ENCODE measurements at regions not wholly inside any gene's neighbourhood (a gene's known extent, or its start where the extent isn't known, plus 50 kb on each side); places are given as distances from the start of the nearest gene placed in this dataset.

DNA sequence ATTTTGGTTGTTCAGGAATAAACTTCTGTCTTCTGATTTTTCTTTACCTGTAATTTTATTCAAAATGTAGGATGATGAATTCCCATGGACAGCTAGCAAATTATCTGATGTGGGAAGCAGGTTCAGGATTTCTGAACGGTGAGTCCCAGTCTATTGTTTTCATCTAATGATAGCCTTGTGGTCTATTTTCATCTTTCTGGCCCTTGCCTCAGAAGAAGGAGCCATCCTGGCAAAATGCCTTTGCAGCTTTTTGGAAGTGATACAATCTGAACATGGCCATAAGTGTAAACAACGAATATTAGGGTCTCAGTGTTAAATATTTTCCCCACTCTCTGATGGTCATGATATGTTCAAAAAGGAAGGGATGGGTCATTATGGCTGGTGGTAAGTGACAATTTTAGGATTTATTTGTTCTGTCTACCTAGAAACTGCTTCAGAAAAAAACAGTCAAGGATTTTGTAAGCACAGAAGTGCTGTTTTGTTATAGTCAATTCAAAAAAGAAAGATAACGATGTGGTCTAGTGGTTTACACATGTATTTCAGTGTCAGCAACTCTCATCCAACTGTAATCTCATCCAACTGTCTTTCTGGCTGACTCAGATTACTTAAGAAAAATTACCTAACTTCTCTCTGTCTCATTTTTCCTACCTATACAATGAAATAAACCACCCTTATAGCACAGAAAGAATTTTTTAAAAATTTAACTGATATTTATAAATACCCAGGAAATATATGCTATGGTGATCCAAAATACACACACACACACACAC, 272.6 kb upstream of the ERBB4 start:
- TF ChIP-seq, protein P1, sequence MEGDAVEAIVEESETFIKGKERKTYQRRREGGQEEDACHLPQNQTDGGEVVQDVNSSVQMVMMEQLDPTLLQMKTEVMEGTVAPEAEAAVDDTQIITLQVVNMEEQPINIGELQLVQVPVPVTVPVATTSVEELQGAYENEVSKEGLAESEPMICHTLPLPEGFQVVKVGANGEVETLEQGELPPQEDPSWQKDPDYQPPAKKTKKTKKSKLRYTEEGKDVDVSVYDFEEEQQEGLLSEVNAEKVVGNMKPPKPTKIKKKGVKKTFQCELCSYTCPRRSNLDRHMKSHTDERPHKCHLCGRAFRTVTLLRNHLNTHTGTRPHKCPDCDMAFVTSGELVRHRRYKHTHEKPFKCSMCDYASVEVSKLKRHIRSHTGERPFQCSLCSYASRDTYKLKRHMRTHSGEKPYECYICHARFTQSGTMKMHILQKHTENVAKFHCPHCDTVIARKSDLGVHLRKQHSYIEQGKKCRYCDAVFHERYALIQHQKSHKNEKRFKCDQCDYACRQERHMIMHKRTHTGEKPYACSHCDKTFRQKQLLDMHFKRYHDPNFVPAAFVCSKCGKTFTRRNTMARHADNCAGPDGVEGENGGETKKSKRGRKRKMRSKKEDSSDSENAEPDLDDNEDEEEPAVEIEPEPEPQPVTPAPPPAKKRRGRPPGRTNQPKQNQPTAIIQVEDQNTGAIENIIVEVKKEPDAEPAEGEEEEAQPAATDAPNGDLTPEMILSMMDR (IDR thresholded peaks at IDR 0.05; ENCODE audit: low read length): no peak
- no peak for TF ChIP-seq EZH2 (IDR thresholded peaks at IDR 0.05; ENCODE audit: borderline replicate concordance, low read length)
